KOPT-K1 (cell line): ENCODE measurements at regions not wholly inside any gene's neighbourhood (a gene's known extent, or its start where the extent isn't known, plus 50 kb on each side); places are given as distances from the start of the nearest gene placed in this dataset.
"Not testable (repeated sequence)": the region's sequence is repeated elsewhere in the genome, so short reads cannot be mapped to it uniquely, and the experiment has no call there.

ENCODE experiments used
- H3K27ac ChIP-seq: fragments of 200-600 bp; sonication (generic); 2 replicates; pipeline ENCODE4 v1.5.1; 2016; ENCODE audit warnings: antibody characterized with exemption, mild to moderate bottlenecking, low read depth, low read length; ENCODE audit not compliant: poor library complexity, severe bottlenecking
- H3K36me3 ChIP-seq: fragments of 200-600 bp; sonication (generic); 2 replicates; pipeline ENCODE4 v1.5.1; 2017; ENCODE audit warnings: antibody characterized with exemption, mild to moderate bottlenecking, low read length, moderate library complexity; ENCODE audit not compliant: insufficient read depth
- H3K9me3 ChIP-seq: fragments of 200-600 bp; sonication (generic); 2 replicates; pipeline ENCODE4 v1.5.1; 2017; ENCODE audit warnings: antibody characterized with exemption, low read length, mild to moderate bottlenecking; ENCODE audit not compliant: insufficient read depth, poor library complexity, severe bottlenecking

DNA sequence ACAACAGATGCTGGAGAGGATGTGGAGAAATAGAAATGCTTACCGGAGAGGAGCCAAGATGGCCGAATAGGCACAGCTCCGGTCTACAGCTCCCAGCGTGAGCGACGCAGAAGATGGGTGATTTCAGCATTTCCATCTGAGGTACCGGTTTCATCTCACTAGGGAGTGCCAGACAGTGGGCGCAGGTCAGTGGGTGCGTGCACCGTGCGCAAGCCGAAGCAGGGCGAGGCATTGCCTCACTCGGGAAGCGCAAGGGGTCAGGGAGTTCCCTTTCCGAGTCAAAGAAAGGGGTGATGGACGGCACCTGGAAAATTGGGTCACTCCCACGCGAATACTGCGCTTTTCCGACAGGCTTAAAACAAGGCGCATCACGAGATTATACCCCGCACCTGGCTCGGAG lies 182.2 kb upstream of the CMC1 start:
- H3K9me3 ChIP-seq, H3K36me3 ChIP-seq, H3K27ac ChIP-seq: not testable (repeated sequence)

DNA sequence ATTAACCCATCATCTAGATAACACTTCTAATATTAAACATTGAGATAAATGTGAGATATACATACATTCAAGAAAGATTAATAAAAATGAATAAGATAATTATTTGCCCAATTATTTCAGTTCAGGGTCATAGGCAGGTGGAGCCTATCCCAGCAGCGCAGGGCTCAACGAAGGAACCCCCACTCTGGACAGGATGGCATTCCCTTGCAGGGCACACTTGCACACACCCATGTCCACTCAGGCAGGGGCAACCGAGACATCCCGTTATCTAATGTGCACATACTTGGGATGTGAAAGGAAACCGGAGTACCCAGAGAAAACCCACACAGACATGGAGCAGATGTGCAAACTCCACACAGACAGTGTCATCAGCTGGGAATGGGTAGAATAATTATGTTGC lies 175.4 kb upstream of the CMC1 start:
- H3K36me3 ChIP-seq: no peaks in the 10 kb centered on the region
- H3K27ac ChIP-seq: no peak overlapping the region
- peaks cover 9% of the 10 kb centered on the region for H3K9me3 ChIP-seq

DNA sequence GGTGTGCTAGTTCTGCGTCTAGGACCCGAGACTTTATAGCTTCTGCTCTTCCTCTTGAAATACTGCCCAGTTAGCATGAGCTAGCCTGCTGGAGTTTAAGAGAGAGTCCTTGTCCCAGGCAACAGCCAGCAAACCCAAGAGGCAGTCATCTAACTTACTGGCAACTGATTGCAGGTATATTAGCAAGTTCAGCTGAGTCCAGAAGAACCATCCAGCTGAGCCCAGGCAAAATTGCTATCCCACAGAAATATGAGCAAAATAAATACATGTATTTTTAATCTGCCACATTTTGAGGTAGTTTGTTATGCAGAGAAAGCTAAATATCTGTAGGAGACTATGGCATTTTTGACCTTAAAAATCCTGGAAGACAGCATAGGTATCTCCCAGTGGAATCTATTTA lies 174.4 kb upstream of the CMC1 start:
- H3K36me3 ChIP-seq: no peaks in the 10 kb centered on the region
- H3K9me3 ChIP-seq: peaks cover 9% of the 10 kb centered on the region
- H3K27ac ChIP-seq: no peak overlapping the region

DNA sequence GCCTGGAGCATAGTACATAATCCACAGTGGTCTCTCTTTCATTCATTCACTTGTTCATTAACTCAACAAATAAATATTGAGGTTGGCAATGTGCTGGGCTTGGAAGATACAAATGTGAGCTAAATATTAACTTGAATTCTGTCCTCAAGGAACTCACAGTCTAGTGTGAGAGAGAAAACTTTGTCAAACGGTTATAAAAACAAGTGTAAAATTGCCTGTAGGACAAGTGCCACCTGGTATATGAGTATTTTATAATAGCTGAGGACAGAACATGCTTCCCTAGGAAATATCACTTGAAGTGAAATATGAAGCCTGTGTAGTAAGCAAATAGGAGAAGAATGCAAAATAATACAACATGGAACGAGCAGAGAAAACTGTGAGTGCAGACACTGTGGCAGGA lies 173.1 kb upstream of the CMC1 start:
- no peaks in the 10 kb centered on the region for H3K36me3 ChIP-seq
- H3K9me3 ChIP-seq: peaks cover 9% of the 10 kb centered on the region
- H3K27ac ChIP-seq: no peak overlapping the region

DNA sequence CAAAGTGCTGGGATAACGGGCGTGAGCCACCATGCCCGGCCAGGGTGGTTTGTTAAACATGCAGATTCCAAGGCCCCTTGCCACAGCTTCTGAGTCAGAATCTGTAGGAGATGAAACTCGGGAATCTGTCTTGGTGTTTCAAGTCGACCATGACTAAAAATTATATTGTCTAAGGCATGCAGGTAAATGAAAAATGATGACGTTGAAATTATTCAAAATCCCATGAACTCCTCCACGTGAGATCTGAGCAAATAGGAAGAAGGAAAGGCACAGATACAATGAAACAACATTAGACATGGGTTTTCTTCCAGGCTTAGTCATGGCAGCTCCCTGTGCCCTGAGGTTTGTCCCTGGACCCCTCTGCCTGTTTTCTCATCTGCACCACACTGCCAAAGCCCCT lies 172.0 kb upstream of the CMC1 start:
- Histone ChIP-seq H3K27ac (no peak overlapping the region), H3K9me3 (peaks cover 9% of the 10 kb centered on the region), H3K36me3 (no peaks in the 10 kb centered on the region)

DNA sequence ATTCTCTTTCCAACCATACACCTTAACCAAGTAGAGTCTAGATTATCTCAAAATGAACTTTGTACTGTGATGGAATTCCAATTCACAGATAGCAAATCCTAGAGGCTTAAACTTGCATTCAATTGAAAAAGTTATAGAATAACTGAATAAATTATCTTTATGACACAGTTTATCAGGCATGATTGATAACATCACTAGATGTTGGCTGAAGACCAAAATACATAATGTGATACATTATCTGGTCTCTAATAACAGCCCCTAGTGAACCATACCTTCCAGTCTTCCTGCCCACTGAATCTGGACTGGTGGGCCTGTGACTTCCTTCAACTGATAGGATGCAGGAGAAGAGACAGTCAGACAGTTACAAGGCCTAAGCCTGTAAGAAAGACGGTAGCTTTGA lies 165.2 kb upstream of the CMC1 start:
- Histone ChIP-seq H3K27ac (no peak overlapping the region), H3K36me3 (no peaks in the 10 kb centered on the region), H3K9me3 (no peaks in the 10 kb centered on the region)

DNA sequence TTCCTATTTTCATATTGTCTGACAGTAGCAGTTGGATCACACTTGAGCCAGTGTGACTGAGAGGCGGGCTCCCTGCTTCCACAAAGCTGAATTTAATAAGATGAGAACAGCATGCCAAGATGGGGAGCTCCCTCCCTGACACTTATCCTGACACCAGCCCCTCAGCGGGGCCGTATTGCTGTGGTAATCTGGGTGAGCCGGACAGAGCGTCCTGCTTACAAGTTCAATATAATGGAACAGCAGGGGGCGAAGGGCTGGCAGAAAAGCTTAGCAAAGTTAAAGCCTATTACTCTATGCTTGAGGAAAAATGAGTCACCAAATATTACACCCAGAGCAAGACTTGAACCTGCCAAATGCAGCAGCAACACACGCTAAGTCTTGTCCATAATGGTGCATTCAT lies 163.8 kb upstream of the CMC1 start:
- Histone ChIP-seq H3K9me3 (no peaks in the 10 kb centered on the region), H3K27ac (no peak overlapping the region), H3K36me3 (no peaks in the 10 kb centered on the region)

DNA sequence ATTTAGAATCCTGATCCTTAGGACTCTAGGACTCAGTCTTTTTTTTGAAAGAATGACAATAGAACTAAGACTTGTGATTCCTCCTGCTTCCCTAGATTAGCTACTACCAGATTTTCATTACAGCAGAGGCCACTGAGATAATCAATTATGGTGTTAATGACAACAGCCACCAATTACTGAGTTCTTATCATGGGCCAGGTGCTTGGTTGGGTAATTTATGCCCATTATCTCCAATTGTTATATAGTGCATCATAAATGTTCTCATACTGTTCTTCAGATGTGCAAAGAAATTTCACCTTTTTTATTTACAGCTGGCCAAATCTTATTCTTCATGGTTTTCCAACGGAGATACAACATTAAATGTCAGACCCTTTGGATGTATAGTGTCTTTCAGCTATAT lies 162.9 kb upstream of the CMC1 start:
- no peaks in the 10 kb centered on the region for H3K36me3 ChIP-seq

DNA sequence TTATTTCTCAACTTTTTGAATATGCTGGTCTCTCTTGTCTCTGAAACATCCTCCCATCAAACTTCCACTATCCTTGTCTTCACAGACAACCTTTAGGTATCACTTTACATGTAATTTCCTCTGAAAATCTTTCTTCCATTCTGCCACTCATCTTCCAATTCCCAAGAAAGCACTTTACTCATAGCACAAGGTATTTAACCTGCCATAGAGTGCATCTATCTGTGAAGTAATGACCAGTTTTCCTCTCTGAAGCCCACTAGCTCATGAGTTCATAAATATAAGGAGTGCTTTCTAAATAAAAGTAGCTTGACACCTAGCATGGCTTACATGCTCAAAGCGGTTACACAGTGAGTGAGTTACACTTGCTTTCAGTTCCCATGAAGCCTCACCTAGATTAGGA lies 160.7 kb upstream of the CMC1 start:
- Histone ChIP-seq H3K36me3 (no peaks in the 10 kb centered on the region), H3K9me3 (no peaks in the 10 kb centered on the region), H3K27ac (no peak overlapping the region)

More for the DNA sequence above, 162.9 kb upstream of the CMC1 start:
- Histone ChIP-seq H3K27ac (no peak overlapping the region), H3K9me3 (no peaks in the 10 kb centered on the region)

DNA sequence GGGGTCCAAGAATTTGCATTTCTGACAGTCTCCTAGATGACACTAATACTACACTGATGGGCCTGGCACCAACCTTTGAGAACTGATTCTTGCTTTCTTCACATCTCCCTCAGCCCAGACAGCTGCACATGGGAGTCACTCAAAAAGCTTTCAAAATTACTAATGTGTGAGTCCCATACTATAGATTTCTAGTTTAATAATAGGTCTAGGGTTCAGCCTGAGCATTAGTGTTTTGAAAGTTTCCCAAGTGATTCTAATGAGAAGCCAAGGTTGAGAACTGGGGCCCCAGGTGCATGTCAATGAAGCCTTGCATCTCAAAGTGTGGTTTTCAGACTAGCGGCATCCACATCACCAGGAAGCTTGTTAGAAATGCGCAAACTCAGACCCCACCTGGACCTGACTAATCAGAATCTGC lies 159.9 kb upstream of the CMC1 start:
- Histone ChIP-seq H3K9me3 (no peaks in the 10 kb centered on the region), H3K27ac (no peak overlapping the region), H3K36me3 (no peaks in the 10 kb centered on the region)

DNA sequence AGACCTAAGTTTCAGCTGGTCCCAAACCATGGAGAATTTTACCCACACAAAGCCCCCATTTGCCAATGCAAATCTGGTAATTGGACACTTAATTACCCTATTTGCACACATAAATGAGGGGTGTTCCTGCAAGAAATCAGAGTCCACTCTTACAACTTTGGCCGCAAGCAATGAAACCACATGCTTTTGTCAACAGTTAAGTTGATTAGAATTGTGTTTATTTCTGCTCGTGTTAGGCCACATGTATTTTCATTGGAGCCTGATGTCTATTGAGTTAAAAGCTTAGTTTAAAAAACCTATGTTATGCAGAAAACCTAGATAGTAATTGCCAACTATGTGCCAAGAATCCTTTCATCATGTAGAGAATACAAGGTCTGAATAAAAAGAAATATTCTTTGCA lies 153.8 kb upstream of the CMC1 start:
- Histone ChIP-seq H3K36me3 (no peaks in the 10 kb centered on the region), H3K27ac (no peak overlapping the region), H3K9me3 (peaks cover 3% of the 10 kb centered on the region)

DNA sequence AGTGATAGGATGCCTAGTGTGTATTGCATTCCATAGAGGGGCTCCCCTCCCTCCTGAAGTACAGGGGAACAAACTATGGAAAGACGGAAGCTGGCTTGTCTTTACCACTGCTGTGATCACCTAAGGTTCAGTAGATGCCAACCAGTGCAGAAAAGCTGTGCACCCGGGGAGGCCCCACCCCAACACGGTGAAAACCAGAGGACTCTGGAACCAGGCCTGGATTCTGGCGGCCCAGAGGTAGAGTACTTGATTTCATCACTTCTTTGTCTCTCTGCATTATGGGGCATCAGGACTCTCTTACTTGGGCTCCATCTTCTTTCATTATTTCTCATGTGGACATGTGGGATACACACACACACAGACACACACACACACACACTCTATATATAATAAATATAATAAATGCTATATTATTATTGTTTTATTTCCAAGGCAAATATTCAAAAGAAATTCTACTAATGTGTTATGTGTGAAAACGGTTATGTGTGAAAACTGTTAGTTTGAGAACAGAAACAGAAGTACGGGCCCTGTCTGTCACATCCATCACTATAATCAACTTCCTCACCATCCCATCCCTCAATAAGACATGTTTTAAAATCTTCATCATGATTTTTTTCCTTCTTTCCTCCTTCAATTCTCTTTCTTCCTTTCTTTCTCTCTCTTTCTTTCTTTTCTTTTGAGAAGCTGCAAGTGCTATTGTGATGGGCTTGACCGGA lies 152.4 kb upstream of the CMC1 start:
- Histone ChIP-seq H3K36me3 (no peaks in the 10 kb centered on the region), H3K9me3 (peaks cover 16% of the 10 kb centered on the region), H3K27ac (no peak overlapping the region)

DNA sequence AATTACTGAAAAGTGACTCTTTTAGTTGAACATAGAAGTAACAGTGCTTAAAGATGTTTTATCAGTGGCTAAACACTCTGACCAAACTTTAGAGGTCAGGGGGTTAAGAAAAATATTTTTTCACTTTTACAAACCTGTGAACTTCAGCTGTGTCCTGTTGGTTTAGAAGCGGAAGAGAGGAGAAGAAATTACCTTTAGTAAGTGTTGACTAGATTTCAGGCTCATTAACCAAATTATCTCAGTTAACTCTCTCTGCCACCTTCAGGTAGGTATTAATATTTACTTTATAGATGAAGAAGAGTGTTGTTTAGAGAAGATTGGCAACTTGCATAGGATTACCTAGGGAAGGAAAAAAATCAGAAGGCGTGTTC lies 151.9 kb upstream of the CMC1 start:
- Histone ChIP-seq H3K27ac (no peak overlapping the region), H3K9me3 (peaks cover 21% of the 10 kb centered on the region), H3K36me3 (no peaks in the 10 kb centered on the region)

DNA sequence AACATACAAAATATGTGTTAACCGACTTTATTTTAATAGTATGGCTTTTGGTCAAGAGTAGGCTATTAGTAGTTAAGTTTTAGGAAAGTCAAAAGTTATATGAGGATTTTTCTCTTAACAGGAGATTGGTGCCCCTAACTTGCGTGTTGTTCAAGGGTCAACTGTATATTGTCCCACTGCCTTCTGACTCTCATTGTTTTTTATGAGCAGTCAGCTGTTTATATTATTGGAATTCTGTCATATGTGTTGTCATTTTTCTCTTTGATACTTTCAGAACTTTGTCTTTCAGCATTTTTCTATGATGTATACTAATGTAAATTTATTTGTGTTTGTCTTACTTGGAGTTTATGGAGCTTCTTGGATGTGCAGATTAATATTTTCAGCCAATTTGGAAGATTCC lies 142.1 kb upstream of the CMC1 start:
- Histone ChIP-seq H3K9me3 (peaks cover 21% of the 10 kb centered on the region), H3K36me3 (no peaks in the 10 kb centered on the region), H3K27ac (no peak overlapping the region)

DNA sequence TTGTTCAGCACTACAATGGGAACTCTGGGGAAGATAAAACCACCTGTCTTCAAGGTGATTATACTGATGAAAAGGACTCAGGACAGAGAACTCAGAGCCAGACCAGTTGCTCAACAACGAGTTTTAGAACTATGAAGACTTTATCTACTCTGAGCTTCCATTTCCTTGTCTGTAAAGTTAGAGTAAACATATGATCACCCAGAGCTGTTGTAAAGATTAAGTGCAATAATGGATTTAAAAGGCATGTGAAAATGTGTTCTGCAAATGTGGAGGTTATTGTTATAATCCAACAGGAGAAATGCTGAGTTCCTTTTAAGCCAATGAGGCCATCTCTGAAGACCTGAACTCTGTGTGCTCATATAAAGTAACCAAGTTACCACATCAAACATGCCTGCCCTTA lies 139.7 kb upstream of the CMC1 start:
- H3K36me3 ChIP-seq: no peaks in the 10 kb centered on the region
- peaks cover 18% of the 10 kb centered on the region for H3K9me3 ChIP-seq
- H3K27ac ChIP-seq: no peak overlapping the region

DNA sequence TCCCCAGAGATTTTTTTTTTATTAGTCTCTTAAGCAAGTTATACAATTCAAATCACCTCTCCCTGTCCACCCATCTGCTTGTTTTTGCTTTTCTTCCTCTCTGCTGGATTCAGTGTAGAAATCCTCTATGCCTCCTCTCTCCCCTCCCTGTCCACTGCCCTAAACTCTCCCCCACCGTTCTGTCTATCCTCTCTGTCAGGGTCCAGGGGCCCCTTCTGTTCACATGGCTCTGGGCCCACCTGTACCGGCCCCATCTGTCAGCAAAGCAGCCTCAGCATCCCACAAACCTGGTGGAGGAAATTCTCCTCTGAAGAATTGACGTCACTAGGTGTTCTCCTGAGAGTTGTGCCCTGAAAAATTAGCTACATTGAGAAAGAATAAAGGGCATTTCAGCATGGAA lies 137.6 kb upstream of the CMC1 start:
- peaks cover 16% of the 10 kb centered on the region for H3K9me3 ChIP-seq
- no peak overlapping the region for H3K27ac ChIP-seq
- H3K36me3 ChIP-seq: no peaks in the 10 kb centered on the region
